GM12865 (cell line): ENCODE measurements at regions not wholly inside any gene's neighbourhood (a gene's known extent, or its start where the extent isn't known, plus 50 kb on each side); places are given as distances from the start of the nearest gene placed in this dataset.
"Not testable (repeated sequence)": the region's sequence is repeated elsewhere in the genome, so short reads cannot be mapped to it uniquely, and the experiment has no call there.

Experiments used
- DNase-seq: peaks from one replicate; pipeline ENCODE4 v3.0.0; 2010; ENCODE audit warnings: low read depth
- H3K4me3 ChIP-seq: 2 replicates; pipeline ENCODE4 v1.5.1; 2011; ENCODE audit warnings: mild to moderate bottlenecking, low read depth, low read length, control low read depth
- CTCF ChIP-seq: IDR thresholded peaks from 2 replicates; pipeline ENCODE4 v1.5.1; 2011; ENCODE audit warnings: low read length, control low read depth, low read depth, inconsistent platforms; ENCODE audit not compliant: insufficient read depth; ENCODE audit errors: missing control alignments

DNA sequence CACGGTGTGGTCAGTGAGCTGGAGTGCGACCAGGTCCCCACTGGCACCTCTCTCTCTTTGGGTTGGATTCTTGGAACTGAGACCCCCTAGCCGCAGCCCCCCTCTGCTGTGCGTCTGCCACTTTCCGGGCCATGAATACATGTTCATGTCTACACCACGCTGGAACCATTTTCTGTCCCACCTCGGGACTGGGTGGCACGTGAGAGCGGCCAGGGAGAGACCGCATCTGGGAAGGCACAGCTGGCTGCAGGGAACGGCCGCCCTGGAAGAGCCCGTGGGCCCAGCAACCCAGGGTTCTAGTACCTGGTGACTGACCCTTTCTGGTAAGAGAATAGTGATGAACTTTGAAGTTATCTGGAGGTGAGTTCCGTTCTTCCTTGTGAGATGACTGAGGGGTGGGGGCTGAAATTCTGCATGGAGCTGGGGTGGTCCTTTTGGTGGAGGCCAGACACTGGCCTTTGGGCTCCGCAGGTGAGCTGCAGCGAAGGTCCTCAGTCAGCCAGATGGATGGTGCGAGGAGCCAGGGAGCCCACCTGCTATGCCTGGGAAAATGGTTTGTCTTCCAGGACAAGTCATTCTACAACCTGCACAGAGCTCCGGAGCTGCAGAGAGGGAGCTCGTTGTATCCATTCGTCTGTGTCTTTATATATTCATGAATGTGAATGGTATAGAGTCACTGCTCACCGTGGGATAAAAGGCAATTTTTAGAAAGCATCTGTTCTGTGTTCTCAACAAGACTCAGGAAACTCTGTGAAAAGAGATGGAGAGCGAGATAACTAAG is 223.5 kb downstream of the NDUFA10 start:
- H3K4me3 ChIP-seq = no peak overlapping the region
- TF ChIP-seq CTCF = no peak
- DNase-seq = no peak

DNA sequence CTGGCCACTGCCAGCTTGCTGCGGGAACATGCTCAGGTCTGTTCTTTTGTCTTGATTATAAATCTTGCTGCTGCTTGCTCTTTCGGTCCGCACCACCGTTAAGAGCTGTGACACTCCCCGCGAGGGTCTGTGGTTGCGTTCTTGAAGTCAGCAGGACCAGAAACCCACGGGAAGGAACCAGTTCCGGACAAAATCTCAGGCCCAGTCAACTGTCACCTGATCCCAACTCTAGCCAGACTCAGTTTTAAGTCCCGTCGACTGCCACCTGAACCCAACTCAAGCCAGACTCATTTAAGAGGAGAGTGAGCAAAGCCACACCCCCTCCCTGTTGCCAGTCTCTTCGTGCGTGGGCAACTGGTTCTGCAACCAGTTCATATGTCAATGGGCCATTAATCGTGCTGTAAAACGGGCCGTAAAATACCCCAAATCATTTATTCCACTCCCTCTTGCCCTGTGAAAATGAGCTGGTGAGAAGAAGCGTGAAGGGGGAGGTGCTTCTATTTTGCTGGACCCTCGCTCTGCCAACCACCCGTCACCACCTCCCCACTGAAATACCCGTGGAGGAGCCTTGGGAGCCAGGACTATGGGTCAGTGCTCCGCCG is 224.3 kb downstream of the NDUFA10 start:
- H3K4me3 ChIP-seq = no peak overlapping the region
- DNase-seq = no peak
- TF ChIP-seq CTCF = no peak

GRCh38 chr2:239797316-239797715 is 227.8 kb downstream of the NDUFA10 start:
- H3K4me3 ChIP-seq = no peak overlapping the region
- no peak for TF ChIP-seq CTCF
- no peak for DNase-seq

DNA sequence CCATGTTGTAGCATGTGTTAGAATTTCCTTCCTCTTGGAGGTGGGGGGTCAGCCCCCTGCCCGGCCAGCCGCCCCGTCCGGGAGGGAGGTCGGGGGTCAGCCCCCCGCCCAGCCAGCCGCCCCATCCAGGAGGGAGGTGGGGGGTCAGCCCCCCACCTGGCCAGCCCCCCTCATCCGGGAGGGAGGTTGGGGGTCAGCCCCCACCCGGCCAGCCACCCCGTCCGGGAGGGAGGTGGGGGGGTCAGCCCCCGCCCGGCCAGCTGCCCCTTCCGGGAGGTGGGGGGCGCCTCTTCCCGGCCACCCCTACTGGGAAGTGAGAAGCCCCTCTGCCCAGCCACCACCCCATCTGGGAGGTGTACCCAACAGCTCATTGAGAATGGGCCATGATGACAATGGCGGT is 229.4 kb downstream of the NDUFA10 start:
- not testable (repeated sequence) for DNase-seq, H3K4me3 ChIP-seq

- no peak overlapping the region for H3K4me3 ChIP-seq
- TF ChIP-seq CTCF = no peak
- no peak for DNase-seq
Measured at GRCh38 chr2:239793836-239794235, 231.3 kb downstream of the NDUFA10 start.

DNA sequence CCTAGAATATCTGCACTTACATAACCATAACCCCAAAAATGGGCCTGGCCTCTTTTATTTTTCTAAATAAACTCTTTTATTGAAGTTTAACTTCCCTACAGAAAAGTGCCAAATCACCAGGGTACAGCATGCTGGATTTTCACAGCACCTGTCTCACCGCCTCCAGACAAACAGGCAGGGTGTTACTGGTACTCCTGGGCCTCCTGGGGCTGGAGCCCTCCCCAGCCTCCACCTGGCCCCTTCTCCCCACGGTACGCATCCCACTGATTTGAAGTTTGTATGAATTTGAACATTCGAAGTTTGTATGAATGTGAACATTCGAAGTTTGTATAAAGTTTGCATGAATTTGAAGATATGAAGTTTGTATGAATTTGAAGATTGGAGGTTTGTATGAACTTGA is 232.1 kb downstream of the NDUFA10 start:
- TF ChIP-seq CTCF = no peak
- DNase-seq = no peak
- no peak overlapping the region for H3K4me3 ChIP-seq

DNA sequence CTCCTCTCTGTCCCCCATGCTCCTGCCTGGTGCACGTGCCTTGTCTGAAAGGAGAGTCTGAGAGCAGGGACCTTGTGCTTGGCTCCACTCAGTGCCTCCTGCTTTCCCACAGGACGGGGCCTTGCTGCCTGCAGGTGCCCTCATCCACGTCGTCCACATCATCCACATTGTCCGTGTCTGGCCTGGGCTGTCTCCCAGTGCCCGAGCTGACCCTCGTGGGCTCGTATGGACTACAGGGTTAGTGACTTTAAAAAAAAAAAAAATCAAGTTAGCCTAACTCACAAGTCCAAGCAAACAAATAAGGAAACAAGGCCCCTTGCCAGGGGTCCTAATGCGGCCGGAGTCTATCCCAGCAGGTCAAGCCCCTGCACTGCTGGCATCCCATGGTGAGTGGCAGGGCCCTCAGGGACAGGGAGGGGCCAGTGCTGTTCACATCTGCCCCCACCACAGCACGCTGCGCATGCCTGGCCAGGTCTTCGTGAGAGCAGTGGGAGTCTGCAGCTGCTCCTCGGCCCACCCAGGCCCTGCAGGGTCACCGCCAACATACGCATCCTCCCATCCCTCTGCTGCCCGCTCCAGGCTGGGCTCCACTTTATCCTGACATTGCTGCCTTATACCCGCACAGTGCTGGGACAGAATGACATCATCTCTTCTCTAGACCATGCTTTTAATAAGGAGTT is 232.6 kb downstream of the NDUFA10 start:
- TF ChIP-seq CTCF = no peak
- H3K4me3 ChIP-seq = no peak overlapping the region
- no peak for DNase-seq
